ENCODE measurements at regions not wholly inside any gene's neighbourhood (a gene's known extent, or its start where the extent isn't known, plus 50 kb on each side); places are given as distances from the start of the nearest gene placed in this dataset.
"Not testable (repeated sequence)": the region's sequence is repeated elsewhere in the genome, so short reads cannot be mapped to it uniquely, and the experiment has no call there.

GRCh38 chr17:30578015-30578717, 101.0 kb downstream of the GOSR1 start:
- not testable (repeated sequence) for TF ChIP-seq BHLHE40 (IDR thresholded peaks at IDR 0.05; ENCODE audit: borderline replicate concordance); LEF1 (IDR thresholded peaks at IDR 0.05; ENCODE audit: borderline replicate concordance); SUZ12 (IDR thresholded peaks at IDR 0.05); FOXM1 (IDR thresholded peaks at IDR 0.05; ENCODE audit: borderline replicate concordance); ARNT (IDR thresholded peaks at IDR 0.05); FOXA1 (IDR thresholded peaks at IDR 0.05); FOXK2 (IDR thresholded peaks at IDR 0.05); HDGF (IDR thresholded peaks at IDR 0.05; ENCODE audit: borderline replicate concordance)
